ENCODE measurements at regions not wholly inside any gene's neighbourhood (a gene's known extent, or its start where the extent isn't known, plus 50 kb on each side); places are given as distances from the start of the nearest gene placed in this dataset.

GRCh38 chr5:1704266-1704665, 95.4 kb downstream of the MRPL36 start (continued):
- TF ChIP-seq ZNF792 (tag by site-specific recombination; IDR thresholded peaks at IDR 0.05), result no peak

DNA sequence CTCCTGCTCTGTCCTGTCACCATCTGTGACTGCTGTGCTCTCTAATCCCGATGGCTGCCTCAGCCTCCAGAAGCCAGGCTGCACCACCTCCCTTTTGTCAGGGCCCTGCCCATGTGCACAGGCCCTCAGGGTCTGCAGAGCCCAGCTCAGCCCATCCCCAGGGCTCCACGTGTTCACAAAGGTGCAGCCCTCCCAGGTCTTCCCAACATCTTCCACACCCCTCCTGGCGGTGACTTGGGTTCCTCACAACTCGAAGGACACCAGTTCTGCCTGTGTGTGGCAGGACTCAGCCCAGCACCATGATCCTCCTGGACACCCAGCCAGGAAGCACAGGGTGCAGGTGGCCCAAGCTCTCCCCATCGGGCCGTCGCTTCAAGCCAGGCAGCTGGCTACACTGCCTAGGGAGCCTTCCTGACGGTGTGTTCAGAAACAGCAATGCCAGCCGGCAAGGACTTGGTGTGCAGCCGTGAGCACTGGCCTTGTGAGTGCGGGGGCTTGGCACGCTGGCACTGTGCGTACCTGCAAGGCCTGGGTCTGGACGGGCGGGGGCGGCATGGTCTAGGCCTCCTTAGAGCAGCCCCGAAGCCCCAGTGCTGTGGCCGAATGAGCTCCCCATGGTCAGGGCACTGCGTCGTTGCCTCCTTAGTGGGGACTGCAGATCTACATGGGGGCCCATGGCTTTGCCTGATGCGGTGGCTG, 96.1 kb downstream of the MRPL36 start:
- no peaks in the 10 kb centered on the region; the same call in 1 of the 2 replicates for H3K9me3 ChIP-seq (ENCODE audit: control insufficient read depth, insufficient read depth, low read depth, low read length)
- CTCF ChIA-PET, result interaction anchor here (0.6 kb wide), 1 partner anchor 171 kb away, joined by 3 read pairs; no protein-coding TSS in a partner anchor
- no peaks in the 10 kb centered on the region for H3K36me3 ChIP-seq (ENCODE audit: control insufficient read depth in 2 of 2, insufficient read depth in 1 of 2, low read length in 2 of 2)
- POLR2A ChIA-PET, result no interaction called here
- TF ChIP-seq ZNF600 (tag by site-specific recombination; IDR thresholded peaks at IDR 0.05), result no peak
- no peak for TF ChIP-seq MEIS1 (CRISPR knock-in tag; IDR thresholded peaks at IDR 0.05; ENCODE audit: borderline replicate concordance)
- TF ChIP-seq ZNF792 (tag by site-specific recombination; IDR thresholded peaks at IDR 0.05), result no peak
- no peak for TF ChIP-seq ZNF658 (tag by site-specific recombination; IDR thresholded peaks at IDR 0.05)
- no peak for TF ChIP-seq GLIS1 (tag by site-specific recombination; IDR thresholded peaks at IDR 0.05)
- no peak for TF ChIP-seq ZBTB7A (tag by site-specific recombination; IDR thresholded peaks at IDR 0.05; ENCODE audit: low read depth)
- no peak for TF ChIP-seq ZNF302 (tag by site-specific recombination; IDR thresholded peaks at IDR 0.05; ENCODE audit: low read depth)
- no peak for TF ChIP-seq ZNF114 (tag by site-specific recombination; IDR thresholded peaks at IDR 0.05)
- no peak for TF ChIP-seq ZBTB48 (tag by site-specific recombination; IDR thresholded peaks at IDR 0.05)
- no peak for TF ChIP-seq PRDM10 (tag by site-specific recombination; IDR thresholded peaks at IDR 0.05)
- H3K4me3 ChIP-seq (ENCODE audit: low read depth, low read length), result no peak overlapping the region
- H3K4me1 ChIP-seq (ENCODE audit: control insufficient read depth, insufficient read depth, low read length), result no peaks in the 10 kb centered on the region
- no peak overlapping the region for H3K27ac ChIP-seq (ENCODE audit: extremely low read depth, low read depth, low read length)

GRCh38 chr5:1702318-1702717, 97.3 kb downstream of the MRPL36 start:
- TF ChIP-seq ZNF639 (tag by site-specific recombination; IDR thresholded peaks at IDR 0.05), result no peak
- TF ChIP-seq ZNF623 (tag by site-specific recombination; IDR thresholded peaks at IDR 0.05), result no peak
- TF ChIP-seq BCL11B (tag by site-specific recombination; IDR thresholded peaks at IDR 0.05; ENCODE audit: low read depth), result no peak
- no peak for TF ChIP-seq ZFP37 (tag by site-specific recombination; IDR thresholded peaks at IDR 0.05)
- no peak for TF ChIP-seq SCRT2 (tag by site-specific recombination; IDR thresholded peaks at IDR 0.05)
- TF ChIP-seq ZNF311 (tag by site-specific recombination; IDR thresholded peaks at IDR 0.05; ENCODE audit: borderline replicate concordance), result no peak
- TF ChIP-seq ZNF555 (tag by site-specific recombination; conservative IDR thresholded peaks at IDR 0.05), result no peak
- TF ChIP-seq, protein P1, sequence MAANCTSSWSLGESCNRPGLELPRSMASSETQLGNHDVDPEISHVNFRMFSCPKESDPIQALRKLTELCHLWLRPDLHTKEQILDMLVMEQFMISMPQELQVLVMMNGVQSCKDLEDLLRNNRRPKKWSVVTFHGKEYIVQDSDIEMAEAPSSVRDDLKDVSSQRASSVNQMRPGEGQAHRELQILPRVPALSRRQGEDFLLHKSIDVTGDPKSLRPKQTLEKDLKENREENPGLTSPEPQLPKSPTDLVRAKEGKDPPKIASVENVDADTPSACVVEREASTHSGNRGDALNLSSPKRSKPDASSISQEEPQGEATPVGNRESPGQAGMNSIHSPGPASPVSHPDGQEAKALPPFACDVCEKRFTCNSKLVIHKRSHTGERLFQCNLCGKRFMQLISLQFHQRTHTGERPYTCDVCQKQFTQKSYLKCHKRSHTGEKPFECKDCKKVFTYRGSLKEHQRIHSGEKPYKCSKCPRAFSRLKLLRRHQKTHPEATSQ (tag by site-specific recombination; IDR thresholded peaks at IDR 0.05), result no peak
- Histone ChIP-seq H3K36me3 (ENCODE audit: control insufficient read depth in 2 of 2, insufficient read depth in 1 of 2, low read length in 2 of 2) (no peaks in the 10 kb centered on the region), H3K4me1 (ENCODE audit: control insufficient read depth, insufficient read depth, low read length) (no peaks in the 10 kb centered on the region), H3K27ac (ENCODE audit: extremely low read depth, low read depth, low read length) (no peak overlapping the region), H3K4me3 (ENCODE audit: low read depth, low read length) (no peak overlapping the region), H3K9me3 (ENCODE audit: control insufficient read depth, insufficient read depth, low read depth, low read length) (no peaks in the 10 kb centered on the region; the same call in 1 of the 2 replicates)
- ChIA-PET POLR2A (no interaction called here), CTCF (no interaction called here)

Measured in HEK293 (cell line).